K562 (cell line): ENCODE measurements at regions not wholly inside any gene's neighbourhood (a gene's known extent, or its start where the extent isn't known, plus 50 kb on each side); places are given as distances from the start of the nearest gene placed in this dataset.

ENCODE experiments used
- ATAC-seq: fragments of 200-7000 bp; cut with Tn5 transposase; 3 replicates; pipeline ENCODE4 v1.9.1; 2020; ENCODE audit warnings: moderate library complexity
- BruUV-seq: library from RNA; stranded (reverse); fragments of 400-500 nt; replicated peaks from 2 replicates; lab custom pipeline; 2021; lab: Mats Ljungman, UMichigan
- CTCF ChIA-PET: fragments of 300-600 bp; formaldehyde crosslinking; extraction: SDS; loops from one replicate; lab custom pipeline; 2021; ENCODE audit warnings: low intra/inter-chr PET ratio; lab: Yijun Ruan, JAX
- POLR2A ChIA-PET: fragments of 300-600, 350-650 bp; sonication (Branson Sonifier 250); formaldehyde crosslinking; extraction: SDS; loops from one replicate; lab custom pipeline; 2021; ENCODE audit warnings: antibody characterized with exemption, inconsistent platforms; lab: Yijun Ruan, JAX
- DNase-seq, 4 experiments: peaks; one replicate each; pipeline versions ENCODE4 v3.0.0 to v3.0.0-alpha.2; 2011 to 2018; ENCODE audit warnings: low spot score in 3 of 4, mixed read lengths in 3 of 4; ENCODE audit errors: extremely low read depth in 1 of 4
- FAIRE-seq: peaks from 2 replicates; lab custom pipeline; 2011; peaks lifted over from hg19 to GRCh38; lab: Jason Lieb, UNC
- H2AFZ ChIP-seq: 2 replicates; pipeline ENCODE4 v1.6.0; 2011; ENCODE audit warnings: low read depth, low read length, control low read depth, inconsistent platforms
- H3K27ac ChIP-seq: fragments of 200-600 bp; 3 replicates; pipeline ENCODE4 v1.8.0; 2011; ENCODE audit warnings: low read depth, mild to moderate bottlenecking, control low read depth, inconsistent platforms, low read length, moderate library complexity, mixed read lengths; ENCODE audit errors: extremely low read depth
- H3K27me3 ChIP-seq, 2 experiments: fragments of 300-600 bp in 1 of 2; 2 replicates in 1 of 2; 3 replicates in 1 of 2; pipeline versions ENCODE4 v1.6.0 to v1.8.0; 2011; ENCODE audit warnings: inconsistent platforms in 2 of 2, low read length in 2 of 2, mild to moderate bottlenecking in 1 of 2, mixed read lengths in 1 of 2, moderate library complexity in 1 of 2; ENCODE audit not compliant: control insufficient read depth in 2 of 2, insufficient read depth in 2 of 2
- H3K36me3 ChIP-seq: fragments of 300-600 bp; 3 replicates; pipeline ENCODE4 v1.8.0; 2011; ENCODE audit warnings: mild to moderate bottlenecking, low read length, inconsistent platforms; ENCODE audit not compliant: control insufficient read depth, insufficient read depth
- H3K4me1 ChIP-seq, 2 experiments: fragments of 200-600 bp in 1 of 2; replicated peaks in 1 of 2; 2 replicates in 1 of 2; 3 replicates in 1 of 2; pipeline versions ENCODE4 v1.5.1 to v1.8.0; 2011; ENCODE audit warnings: inconsistent platforms in 2 of 2, low read length in 2 of 2, mild to moderate bottlenecking in 1 of 2, mixed read lengths in 1 of 2, moderate library complexity in 1 of 2; ENCODE audit not compliant: control insufficient read depth in 2 of 2, insufficient read depth in 2 of 2
- H3K4me2 ChIP-seq: 2 replicates; pipeline ENCODE4 v1.6.1; 2011; ENCODE audit warnings: low read length, control low read depth, inconsistent platforms, mixed read lengths; ENCODE audit not compliant: insufficient read depth
- H3K4me3 ChIP-seq: fragments of 200-600 bp; sonication (generic), shearing (Covaris generic); 2 replicates; pipeline ENCODE4 v1.5.1; 2016; ENCODE audit warnings: control low read depth, inconsistent platforms
- H3K79me2 ChIP-seq: fragments of 200-600 bp; 3 replicates; pipeline ENCODE4 v1.8.0; 2011; ENCODE audit warnings: low read length, inconsistent platforms; ENCODE audit not compliant: control insufficient read depth, insufficient read depth
- H3K9ac ChIP-seq, 2 experiments: 2 replicates each; pipeline versions ENCODE4 v1.6.0 to v1.6.1; 2011; ENCODE audit warnings: low read depth in 2 of 2, low read length in 2 of 2, control low read depth in 1 of 2, inconsistent platforms in 1 of 2, mild to moderate bottlenecking in 1 of 2, mixed read lengths in 1 of 2; ENCODE audit not compliant: insufficient read depth in 1 of 2
- H3K9me1 ChIP-seq: one replicate; pipeline ENCODE4 v1.6.0; 2011; ENCODE audit warnings: inconsistent platforms, mild to moderate bottlenecking, low read length, moderate library complexity; ENCODE audit not compliant: control insufficient read depth, insufficient read depth
- H3K9me3 ChIP-seq: replicated peaks from 2 replicates; pipeline ENCODE4 v1.5.1; 2011; ENCODE audit warnings: low read depth, low read length, inconsistent platforms; ENCODE audit not compliant: control insufficient read depth, insufficient read depth
- H4K20me1 ChIP-seq: replicated peaks from 2 replicates; pipeline ENCODE4 v1.6.1; 2011; ENCODE audit warnings: low read length, inconsistent platforms, mixed read lengths; ENCODE audit not compliant: control insufficient read depth, insufficient read depth
- BDP1 ChIP-seq: IDR thresholded peaks from 3 replicates; pipeline ENCODE4 v1.6.1; 2011; ENCODE audit not compliant: insufficient read length, insufficient read depth
- CEBPG ChIP-seq, 3 experiments: fragments of 200-800 bp in 1 of 3; sonication (Bioruptor generic) in 1 of 3; sonication (generic) in 1 of 3; formaldehyde crosslinking in 1 of 3; IDR thresholded peaks in 2 of 3; conservative IDR thresholded peaks in 1 of 3; 2 replicates each; pipeline versions ENCODE4 v1.6.1 to v1.8.0; 2016 to 2022; ENCODE audit warnings: missing compliant biosample characterization in 2 of 3, missing genetic modification characterization in 2 of 3, mild to moderate bottlenecking in 1 of 3, missing genetic modification reagents in 1 of 3
- EWSR1 ChIP-seq: fragments of 450-650 bp; IDR thresholded peaks from 2 replicates; pipeline ENCODE4 v1.6.1; 2018; ENCODE audit warnings: borderline replicate concordance, mild to moderate bottlenecking, low read depth, moderate library complexity; ENCODE audit not compliant: partially characterized antibody
- HES1 ChIP-seq: fragments of 450-650 bp; IDR thresholded peaks from 2 replicates; pipeline ENCODE4 v1.6.1; 2016; ENCODE audit warnings: low read depth, mild to moderate bottlenecking, moderate library complexity
- PYGO2 ChIP-seq: fragments of 450-650 bp; IDR thresholded peaks from 2 replicates; pipeline ENCODE4 v1.6.1; 2016; ENCODE audit warnings: mild to moderate bottlenecking, missing genetic modification characterization, moderate library complexity, missing compliant biosample characterization
- SAP30 ChIP-seq: fragments of 200-600 bp; sonication (generic); IDR thresholded peaks from 2 replicates; pipeline ENCODE4 v1.6.1; 2012; ENCODE audit warnings: borderline replicate concordance, low read depth, mild to moderate bottlenecking, moderate library complexity, low read length, control low read depth, inconsistent platforms; ENCODE audit not compliant: insufficient read depth, poor library complexity, severe bottlenecking
- SREBF2 ChIP-seq: sonication (generic); formaldehyde crosslinking; IDR thresholded peaks from 2 replicates; pipeline ENCODE4 v1.4.0; 2020; ENCODE audit warnings: mild to moderate bottlenecking, missing genetic modification reagents
- WGBS: fragments of 100-300 bp; shearing (Covaris generic); methylation state at CpG from one replicate; pipeline ENCODE4 v1.1.6; 2016; ENCODE audit warnings: low coverage, mixed read lengths; ENCODE audit not compliant: insufficient coverage; ENCODE audit errors: missing lambda C conversion rate; 5-methylcytosine and 5-hydroxymethylcytosine counted together
- in situ Hi-C: fragments of 300-500 bp; cut with MboI; formaldehyde crosslinking; loops from 4 replicates; pipeline ENCODE4 v1.15.0; 2018; ENCODE audit warnings: inconsistent platforms, mixed read lengths
- intact Hi-C: fragments of 100-400 bp; cut with micrococcal nuclease; formaldehyde crosslinking; loops from 2 replicates; pipeline ENCODE4 v1.14.2; 2022

- no peaks in the 10 kb centered on the region for H3K9me1 ChIP-seq
- TF ChIP-seq EWSR1 (no peak), HES1 (no peak), PYGO2 (tag) (no peak), CEBPG (CRISPR knock-in tag; IDR thresholded peaks at IDR 0.05) (no peak), CEBPG (tag; conservative IDR thresholded peaks at IDR 0.05 in 1 of 2, IDR thresholded peaks at IDR 0.05 in 1 of 2) (no peak), BDP1 (no peak), SAP30 (no peak), SREBF2 (CRISPR knock-in tag) (no peak)
- TF ChIP-seq, all 486 proteins: peak for 0
- in situ Hi-C loops = no loop called here
- CTCF ChIA-PET = no interaction called here
- H2AFZ ChIP-seq = no peak overlapping the region
- POLR2A ChIA-PET = no interaction called here
- no peaks in the 10 kb centered on the region for H3K9me3 ChIP-seq
- no peaks in the 10 kb centered on the region for H3K79me2 ChIP-seq
- FAIRE-seq (no peak), DNase-seq (no peak), ATAC-seq (no peak)
- H3K36me3 ChIP-seq = no peaks in the 10 kb centered on the region
- no peak overlapping the region for H3K4me3 ChIP-seq
- H3K27me3 ChIP-seq = no peaks in the 10 kb centered on the region
- WGBS = 0% methylated on average over 1 of the region's 1 CpG
- H3K4me2 ChIP-seq = no peak overlapping the region
- H3K4me1 ChIP-seq = no peaks in the 10 kb centered on the region
- H4K20me1 ChIP-seq = no peaks in the 10 kb centered on the region
- H3K27ac ChIP-seq = no peak overlapping the region
- no peak overlapping the region for H3K9ac ChIP-seq
- BruUV-seq = no TSS peak
- intact Hi-C loops = no loop called here
Measured at GRCh38 chr18:70643812-70644211, 355.0 kb downstream of the SOCS6 start.
